Activated naive CD4-positive, alpha-beta T cell treated with anti-CD3 and anti-CD28 coated beads for 36 hours (primary cell): ENCODE measurements at regions not wholly inside any gene's neighbourhood (a gene's known extent, or its start where the extent isn't known, plus 50 kb on each side); places are given as distances from the start of the nearest gene placed in this dataset.
"Not testable (repeated sequence)": the region's sequence is repeated elsewhere in the genome, so short reads cannot be mapped to it uniquely, and the experiment has no call there.

Source experiments
- CTCF ChIA-PET: fragments of 350-600 bp; sonication (Branson Sonifier 250); formaldehyde crosslinking; loops from one replicate; lab custom pipeline; 2021; ENCODE audit warnings: antibody characterized with exemption; lab: Charles Lee
- DNase-seq: peaks from one replicate; pipeline ENCODE4 v3.0.0-alpha.2; 2020
- H3K27ac Mint-ChIP-seq: one replicate; pipeline ENCODE4 v1.8.0; 2021; ENCODE audit warnings: mild to moderate bottlenecking, mixed read lengths
- H3K27me3 Mint-ChIP-seq: one replicate; pipeline ENCODE4 v1.8.0; 2021; ENCODE audit warnings: low read depth, mixed read lengths
- H3K36me3 Mint-ChIP-seq: one replicate; pipeline ENCODE4 v1.8.0; 2021; ENCODE audit warnings: low read depth, mixed read lengths
- H3K4me1 Mint-ChIP-seq: one replicate; pipeline ENCODE4 v1.8.0; 2021; ENCODE audit warnings: low read depth, mixed read lengths
- H3K4me3 Mint-ChIP-seq: one replicate; pipeline ENCODE4 v1.8.0; 2021; ENCODE audit warnings: mild to moderate bottlenecking, moderate library complexity, mixed read lengths
- H3K9me3 Mint-ChIP-seq: one replicate; pipeline ENCODE4 v1.8.0; 2021; ENCODE audit warnings: mixed read lengths
- intact Hi-C: fragments of 100-400 bp; cut with micrococcal nuclease; formaldehyde crosslinking; loops from one replicate; pipeline ENCODE4 v1.15.1; 2023

- H3K27ac Mint-ChIP-seq, H3K4me1 Mint-ChIP-seq, H3K36me3 Mint-ChIP-seq, CTCF ChIA-PET, DNase-seq, H3K27me3 Mint-ChIP-seq, H3K4me3 Mint-ChIP-seq, intact Hi-C loops: not testable (repeated sequence)
- H3K9me3 Mint-ChIP-seq, result peaks cover 21% of the 10 kb centered on the region
These were observed 1006.2 kb upstream of the FOXG1 start for GRCh38 chr14:27760367-27760766.

- H3K36me3 Mint-ChIP-seq, DNase-seq, H3K27ac Mint-ChIP-seq, intact Hi-C loops, H3K27me3 Mint-ChIP-seq, H3K9me3 Mint-ChIP-seq, CTCF ChIA-PET, H3K4me1 Mint-ChIP-seq, H3K4me3 Mint-ChIP-seq: not testable (repeated sequence)
These were observed 967.2 kb upstream of the FOXG1 start for GRCh38 chr14:27799066-27800028.

- H3K27me3 Mint-ChIP-seq, H3K4me1 Mint-ChIP-seq, DNase-seq, H3K4me3 Mint-ChIP-seq, H3K27ac Mint-ChIP-seq, H3K36me3 Mint-ChIP-seq, CTCF ChIA-PET, intact Hi-C loops: not testable (repeated sequence)
- peaks cover 18% of the 10 kb centered on the region for H3K9me3 Mint-ChIP-seq
These were observed 948.7 kb upstream of the FOXG1 start for GRCh38 chr14:27817746-27818430.

GRCh38 chr14:27826149-27826548 is 940.4 kb upstream of the FOXG1 start:
- H3K36me3 Mint-ChIP-seq, H3K4me1 Mint-ChIP-seq, DNase-seq, intact Hi-C loops, CTCF ChIA-PET, H3K27me3 Mint-ChIP-seq, H3K27ac Mint-ChIP-seq, H3K4me3 Mint-ChIP-seq: not testable (repeated sequence)
- H3K9me3 Mint-ChIP-seq, result peaks cover 14% of the 10 kb centered on the region

DNA sequence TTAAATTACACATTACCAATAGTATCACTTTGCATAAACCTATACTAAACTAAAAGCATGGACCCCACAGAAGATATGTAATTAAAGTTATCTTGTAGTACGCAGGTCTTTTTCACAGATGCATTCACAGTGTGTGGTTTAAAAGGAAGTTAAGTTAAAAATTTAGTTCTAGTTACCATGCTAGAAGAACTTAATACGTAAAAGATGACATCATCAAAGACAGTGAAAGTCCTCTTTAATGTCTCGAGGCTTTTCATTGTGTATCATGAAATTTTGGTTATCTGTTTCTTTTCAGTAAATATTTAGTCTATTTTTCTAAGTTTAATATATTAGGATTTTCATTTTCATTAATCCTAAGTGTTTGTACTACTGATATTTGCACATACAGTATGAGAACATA is 934.6 kb upstream of the FOXG1 start:
- H3K9me3 Mint-ChIP-seq, intact Hi-C loops, CTCF ChIA-PET, DNase-seq, H3K4me1 Mint-ChIP-seq, H3K27me3 Mint-ChIP-seq, H3K4me3 Mint-ChIP-seq, H3K36me3 Mint-ChIP-seq, H3K27ac Mint-ChIP-seq: not testable (repeated sequence)

DNA sequence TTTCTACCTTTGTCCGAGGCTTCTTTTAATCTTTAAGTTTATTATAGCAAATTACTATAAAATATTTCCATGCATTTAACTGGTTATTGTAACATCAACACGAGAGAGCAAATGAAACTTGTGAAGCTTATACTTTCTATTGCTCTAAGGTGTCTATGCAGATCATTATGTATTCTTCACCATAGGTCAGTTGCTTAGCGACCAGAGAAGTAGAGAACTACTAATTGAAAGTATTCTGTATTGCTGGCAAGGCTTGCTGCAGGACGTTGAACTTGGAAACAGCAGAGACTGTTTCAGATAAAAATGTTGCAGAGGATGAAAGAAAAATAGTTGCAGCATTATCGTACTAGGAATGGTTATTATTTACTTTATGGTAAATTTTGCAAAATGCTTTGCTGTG is 933.6 kb upstream of the FOXG1 start:
- H3K4me3 Mint-ChIP-seq, CTCF ChIA-PET, H3K4me1 Mint-ChIP-seq, H3K27me3 Mint-ChIP-seq, DNase-seq, H3K9me3 Mint-ChIP-seq, intact Hi-C loops, H3K27ac Mint-ChIP-seq, H3K36me3 Mint-ChIP-seq: not testable (repeated sequence)

DNA sequence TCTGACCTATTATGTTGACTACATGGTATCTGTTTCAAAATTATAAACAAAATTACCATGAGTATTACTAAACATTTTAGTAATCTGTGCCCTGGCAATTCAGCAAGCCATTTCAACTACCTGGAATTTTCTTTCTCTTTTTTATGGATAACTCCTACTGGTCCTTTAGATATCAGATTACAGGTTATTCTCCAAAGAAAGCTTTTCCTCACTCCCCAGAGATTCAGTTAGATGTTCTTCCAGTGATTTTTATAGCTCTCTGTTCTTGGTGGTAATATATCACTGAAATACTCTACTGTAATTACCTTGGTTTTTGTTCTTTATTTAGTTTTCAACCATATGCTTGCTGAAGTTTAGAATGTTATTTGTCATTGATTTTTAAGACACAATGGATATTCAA is 930.2 kb upstream of the FOXG1 start:
- Mint-ChIP-seq H3K4me3 (no peak overlapping the region), H3K36me3 (no peaks in the 10 kb centered on the region), H3K27me3 (no peaks in the 10 kb centered on the region), H3K9me3 (peaks cover 7% of the 10 kb centered on the region), H3K27ac (no peak overlapping the region), H3K4me1 (no peaks in the 10 kb centered on the region)
- intact Hi-C loops, result no loop called here
- no peak for DNase-seq
- CTCF ChIA-PET, result no interaction called here

DNA sequence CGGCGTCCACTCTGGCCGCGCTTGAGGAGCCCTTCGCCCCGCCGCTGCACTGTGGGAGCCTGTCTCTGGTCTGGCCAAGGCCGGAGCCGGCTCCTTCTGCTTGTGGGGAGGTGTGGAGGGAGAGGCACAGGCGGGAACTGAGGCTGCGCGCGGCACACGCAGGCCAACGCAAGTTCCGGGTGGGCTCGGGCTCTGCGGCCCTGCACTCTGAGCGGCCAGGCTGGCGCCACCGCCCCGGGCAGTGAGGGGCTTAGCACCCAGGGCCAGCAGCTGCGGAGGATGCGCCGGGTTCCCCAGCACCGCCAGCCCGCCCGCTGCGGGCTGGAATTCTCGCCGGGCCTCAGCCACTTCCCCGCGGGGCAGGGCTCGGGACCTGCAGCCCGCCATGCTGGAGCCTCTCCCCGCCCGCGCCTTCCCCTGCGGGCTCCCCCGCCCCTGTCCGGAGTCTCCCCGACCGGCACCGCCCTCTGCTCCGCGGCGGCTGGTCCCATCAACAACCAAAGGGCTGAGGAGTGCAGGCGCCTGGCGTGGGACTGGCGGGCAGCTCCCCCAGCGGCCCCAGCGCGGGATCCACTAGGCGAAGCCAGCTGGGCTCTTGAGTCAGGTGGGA is 921.2 kb upstream of the FOXG1 start:
- DNase-seq, result no peak
- Mint-ChIP-seq H3K36me3 (no peaks in the 10 kb centered on the region), H3K27me3 (no peaks in the 10 kb centered on the region), H3K9me3 (peaks cover 17% of the 10 kb centered on the region), H3K27ac (no peak overlapping the region), H3K4me3 (no peak overlapping the region), H3K4me1 (no peaks in the 10 kb centered on the region)
- CTCF ChIA-PET, result no interaction called here
- intact Hi-C loops, result no loop called here

DNA sequence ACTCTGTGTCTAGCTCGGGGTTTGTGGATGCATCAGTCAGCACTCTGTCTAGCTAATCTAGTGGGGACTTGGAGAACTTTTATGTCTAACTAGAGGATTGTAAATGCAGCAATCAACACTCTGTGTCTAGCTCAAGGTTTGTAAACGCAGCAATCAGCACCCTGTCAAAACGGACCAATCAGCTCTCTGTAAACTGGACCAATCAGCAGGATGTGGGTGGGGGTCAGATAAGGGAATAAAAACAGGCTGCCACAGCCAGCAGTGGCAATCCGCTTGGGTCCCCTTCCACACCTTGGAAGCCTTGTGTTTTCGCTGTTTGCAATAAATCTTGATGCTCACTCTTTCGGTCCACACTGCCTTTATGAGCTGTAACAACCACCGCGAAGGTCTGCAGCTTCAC is 920.7 kb upstream of the FOXG1 start:
- H3K4me1 Mint-ChIP-seq, result no peaks in the 10 kb centered on the region
- no peaks in the 10 kb centered on the region for H3K36me3 Mint-ChIP-seq
- no peak overlapping the region for H3K4me3 Mint-ChIP-seq
- H3K27me3 Mint-ChIP-seq, result no peaks in the 10 kb centered on the region
- intact Hi-C loops, result no loop called here
- H3K9me3 Mint-ChIP-seq, result peaks cover 17% of the 10 kb centered on the region
- DNase-seq, result no peak
- CTCF ChIA-PET, result no interaction called here
- H3K27ac Mint-ChIP-seq, result no peak overlapping the region

DNA sequence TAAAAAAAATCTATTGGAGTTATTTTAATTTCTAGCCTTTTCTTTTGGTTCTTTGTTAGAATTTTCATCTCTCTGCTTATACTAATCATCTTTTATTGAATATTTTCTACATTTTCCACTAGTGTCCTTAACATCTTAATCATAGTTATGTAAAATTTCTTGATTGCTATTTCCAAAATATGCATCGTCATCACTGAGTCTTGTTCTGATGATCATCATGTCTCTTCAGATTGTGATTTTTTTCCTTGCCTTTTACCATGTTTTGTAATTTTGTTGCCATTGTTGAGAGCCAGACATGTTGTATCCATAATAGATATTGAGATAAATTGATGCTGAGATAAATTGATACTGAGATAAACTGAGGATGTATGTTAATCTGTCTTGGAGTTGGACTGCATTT is 919.1 kb upstream of the FOXG1 start:
- H3K4me1 Mint-ChIP-seq, H3K27me3 Mint-ChIP-seq, DNase-seq, H3K27ac Mint-ChIP-seq, CTCF ChIA-PET, H3K4me3 Mint-ChIP-seq, H3K36me3 Mint-ChIP-seq, intact Hi-C loops: not testable (repeated sequence)
- peaks cover 20% of the 10 kb centered on the region for H3K9me3 Mint-ChIP-seq

GRCh38 chr14:27849193-27849592 is 917.4 kb upstream of the FOXG1 start:
- H3K27ac Mint-ChIP-seq, H3K4me1 Mint-ChIP-seq, H3K4me3 Mint-ChIP-seq, intact Hi-C loops, H3K36me3 Mint-ChIP-seq, DNase-seq, H3K27me3 Mint-ChIP-seq, CTCF ChIA-PET: not testable (repeated sequence)
- H3K9me3 Mint-ChIP-seq, result peaks cover 18% of the 10 kb centered on the region

DNA sequence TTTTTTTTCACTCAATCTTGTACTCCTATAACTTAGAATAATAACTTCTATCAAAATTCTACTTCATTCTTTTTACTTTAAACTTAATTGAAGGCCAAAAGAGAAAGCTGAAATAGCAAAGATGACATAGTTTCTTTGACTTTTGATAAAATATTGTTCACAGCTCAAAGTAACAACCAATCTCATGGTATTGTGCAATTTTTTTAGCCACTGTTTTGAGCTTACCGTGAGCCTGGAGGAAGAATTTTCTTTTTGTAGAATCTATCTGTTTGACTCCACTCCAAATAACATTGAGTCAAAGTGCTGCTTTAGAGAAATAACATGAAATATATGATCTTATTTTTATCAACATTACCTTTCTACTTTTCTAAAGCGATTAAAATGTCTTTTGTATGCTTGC is 903.9 kb upstream of the FOXG1 start:
- H3K27ac Mint-ChIP-seq, result no peak overlapping the region
- H3K4me1 Mint-ChIP-seq, result no peaks in the 10 kb centered on the region
- CTCF ChIA-PET, result interaction anchor here (0.6 kb wide), 1 partner anchor 662 kb away, joined by 3 read pairs; no protein-coding TSS in a partner anchor
- no peak for DNase-seq
- H3K27me3 Mint-ChIP-seq, result no peaks in the 10 kb centered on the region
- no peak overlapping the region for H3K4me3 Mint-ChIP-seq
- peaks cover 12% of the 10 kb centered on the region for H3K9me3 Mint-ChIP-seq
- H3K36me3 Mint-ChIP-seq, result no peaks in the 10 kb centered on the region
- intact Hi-C loops, result no loop called here
